A549 (cell line): ENCODE measurements at regions not wholly inside any gene's neighbourhood (a gene's known extent, or its start where the extent isn't known, plus 50 kb on each side); places are given as distances from the start of the nearest gene placed in this dataset.

Experiments used
- CHD4 ChIP-seq: fragments of 200-600 bp; sonication (generic); IDR thresholded peaks from 2 replicates; pipeline ENCODE4 v1.6.1; 2016; ENCODE audit warnings: antibody characterized with exemption, mild to moderate bottlenecking, borderline replicate concordance
- CTCF ChIP-seq: fragments of >200 bp; sonication (Bioruptor Twin); formaldehyde crosslinking; IDR thresholded peaks from 3 replicates; pipeline ENCODE4 v1.5.1; 2016
- ESRRA ChIP-seq: fragments of 150-350 bp; IDR thresholded peaks from 2 replicates; pipeline ENCODE4 v1.6.1; 2014; ENCODE audit warnings: mild to moderate bottlenecking, low read length, borderline replicate concordance
- HMGXB4 ChIP-seq: fragments of 250-450 bp; sonication (Bioruptor Pico); IDR thresholded peaks from 2 replicates; pipeline ENCODE4 v1.5.0; 2021; ENCODE audit warnings: mild to moderate bottlenecking, moderate library complexity, borderline replicate concordance
- JUN ChIP-seq, 2 experiments: fragments of >200 bp; sonication (Bioruptor Twin); formaldehyde crosslinking; IDR thresholded peaks; 2 replicates in 1 of 2; 3 replicates in 1 of 2; pipeline ENCODE4 v1.6.1; 2016 to 2017
- NR3C1 ChIP-seq: fragments of >200 bp; sonication (Bioruptor Twin); formaldehyde crosslinking; IDR thresholded peaks from 3 replicates; pipeline ENCODE4 v1.6.1; 2017
- POLR2A ChIP-seq: IDR thresholded peaks from 2 replicates; pipeline ENCODE4 v1.6.1; 2012; ENCODE audit warnings: mild to moderate bottlenecking, low read length
- RAD21 ChIP-seq, 2 experiments: fragments of >200 bp in 1 of 2; sonication (Bioruptor Twin) in 1 of 2; formaldehyde crosslinking in 1 of 2; IDR thresholded peaks in 1 of 2; conservative IDR thresholded peaks in 1 of 2; 2 replicates in 1 of 2; 3 replicates in 1 of 2; pipeline ENCODE4 v1.6.1; 2012 to 2018; ENCODE audit warnings: inconsistent platforms in 1 of 2
- SMC3 ChIP-seq: fragments of >200 bp; sonication (Bioruptor Twin); formaldehyde crosslinking; IDR thresholded peaks from 3 replicates; pipeline ENCODE4 v1.6.1; 2018; ENCODE audit warnings: inconsistent platforms

GRCh38 chr3:147267434-147267833 lies 138.9 kb downstream of the ZIC4 start:
- TF ChIP-seq HMGXB4, result no peak
- no peak for TF ChIP-seq CTCF
- no peak for TF ChIP-seq POLR2A
- TF ChIP-seq JUN (IDR thresholded peaks at IDR 0.05), result no peak
- TF ChIP-seq SMC3, result no peak
- TF ChIP-seq RAD21 (conservative IDR thresholded peaks at IDR 0.05 in 1 of 2, IDR thresholded peaks at IDR 0.05 in 1 of 2), result no peak
- TF ChIP-seq CHD4, result no peak
- TF ChIP-seq NR3C1, result no peak
- TF ChIP-seq ESRRA, result no peak
